NT2/D1 (cell line): ENCODE measurements at regions not wholly inside any gene's neighbourhood (a gene's known extent, or its start where the extent isn't known, plus 50 kb on each side); places are given as distances from the start of the nearest gene placed in this dataset.

Experiments
- SUZ12 ChIP-seq: IDR thresholded peaks from 2 replicates; pipeline ENCODE4 v1.6.1; 2011; ENCODE audit not compliant: insufficient read length, insufficient read depth; ENCODE audit errors: extremely low read depth
- YY1 ChIP-seq: IDR thresholded peaks from 2 replicates; pipeline ENCODE4 v1.6.1; 2011; ENCODE audit not compliant: insufficient read length, insufficient read depth
- ZNF274 ChIP-seq: IDR thresholded peaks from 2 replicates; pipeline ENCODE4 v1.6.1; 2011; ENCODE audit warnings: mild to moderate bottlenecking, low read depth, low read length

- TF ChIP-seq ZNF274 (no peak), SUZ12 (no peak), YY1 (no peak)
Observed at GRCh38 chr15:36218322-36218721, 361.1 kb upstream of the CDIN1 start.
